GM19099 (cell line): ENCODE measurements at regions not wholly inside any gene's neighbourhood (a gene's known extent, or its start where the extent isn't known, plus 50 kb on each side); places are given as distances from the start of the nearest gene placed in this dataset.

Source experiments
- POLR2A ChIP-seq: IDR thresholded peaks from 3 replicates; pipeline ENCODE4 v1.6.1; 2011; ENCODE audit warnings: low read depth; ENCODE audit not compliant: insufficient read length; ENCODE audit errors: extremely low read depth

- TF ChIP-seq POLR2A = no peak
These were observed 265.1 kb upstream of the KLF14 start for GRCh38 chr7:130998993-130999602.

DNA sequence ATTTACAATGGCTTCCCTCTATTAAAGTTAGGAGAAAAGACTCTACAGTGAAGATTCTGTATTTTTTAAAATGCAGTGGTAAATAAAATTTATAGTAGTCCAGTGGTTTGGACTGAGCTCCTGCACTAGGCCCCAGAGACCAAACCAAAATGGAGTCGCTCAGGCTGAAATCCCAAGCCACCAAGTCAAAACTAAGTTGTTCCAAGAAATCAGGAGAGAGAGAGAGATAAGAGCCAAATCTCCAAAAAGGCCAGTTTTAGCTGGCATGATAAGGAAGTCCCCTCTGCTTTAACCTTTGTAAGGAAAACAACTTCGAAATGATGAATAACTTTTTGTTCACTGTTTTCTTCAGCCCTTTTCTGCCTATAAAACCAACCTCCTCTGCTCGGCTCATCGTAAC lies 265.9 kb upstream of the KLF14 start:
- TF ChIP-seq POLR2A = no peak

DNA sequence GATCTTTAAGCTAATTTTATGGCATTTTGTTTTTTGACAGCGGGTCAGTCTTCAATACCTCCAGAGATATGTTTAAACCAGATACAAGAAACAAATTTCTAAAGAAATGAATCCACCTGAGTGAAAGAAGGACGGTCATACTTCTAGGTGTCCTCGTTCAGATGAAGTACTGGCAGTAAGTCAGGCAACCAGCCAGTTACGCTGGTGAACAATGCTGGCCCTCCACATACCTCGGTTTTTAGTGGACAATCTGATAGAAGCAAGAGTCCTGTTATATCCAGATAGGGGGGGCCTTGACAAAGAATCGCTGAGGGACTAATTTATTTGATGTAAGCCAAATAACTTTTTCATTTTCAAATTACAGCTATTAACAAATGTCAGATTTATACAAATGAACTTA lies 266.4 kb upstream of the KLF14 start:
- no peak for TF ChIP-seq POLR2A

GRCh38 chr7:131000873-131001272 lies 266.9 kb upstream of the KLF14 start:
- TF ChIP-seq POLR2A = no peak

DNA sequence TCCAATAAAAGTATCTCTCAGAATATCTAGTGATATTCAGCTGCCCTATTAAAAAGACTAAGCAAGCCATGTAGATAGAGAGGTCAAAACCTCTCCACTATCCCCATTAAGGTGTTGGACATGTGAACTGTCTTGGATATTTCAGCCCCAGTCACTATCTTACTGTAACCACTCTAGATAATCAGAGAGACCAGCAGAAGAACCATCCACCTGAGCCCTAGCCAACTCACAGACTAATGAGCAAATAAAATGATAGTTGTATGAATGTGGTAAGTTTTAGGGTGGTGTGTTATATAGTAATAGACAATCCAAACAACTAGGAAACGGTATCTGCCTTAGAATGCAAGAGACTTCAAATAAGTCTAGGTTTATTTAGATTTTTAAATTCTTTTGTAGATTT lies 268.6 kb upstream of the KLF14 start:
- TF ChIP-seq POLR2A = no peak

- TF ChIP-seq POLR2A = no peak
These were observed 269.6 kb upstream of the KLF14 start for GRCh38 chr7:131003634-131004033.

GRCh38 chr7:131004371-131004770 lies 270.4 kb upstream of the KLF14 start:
- no peak for TF ChIP-seq POLR2A

DNA sequence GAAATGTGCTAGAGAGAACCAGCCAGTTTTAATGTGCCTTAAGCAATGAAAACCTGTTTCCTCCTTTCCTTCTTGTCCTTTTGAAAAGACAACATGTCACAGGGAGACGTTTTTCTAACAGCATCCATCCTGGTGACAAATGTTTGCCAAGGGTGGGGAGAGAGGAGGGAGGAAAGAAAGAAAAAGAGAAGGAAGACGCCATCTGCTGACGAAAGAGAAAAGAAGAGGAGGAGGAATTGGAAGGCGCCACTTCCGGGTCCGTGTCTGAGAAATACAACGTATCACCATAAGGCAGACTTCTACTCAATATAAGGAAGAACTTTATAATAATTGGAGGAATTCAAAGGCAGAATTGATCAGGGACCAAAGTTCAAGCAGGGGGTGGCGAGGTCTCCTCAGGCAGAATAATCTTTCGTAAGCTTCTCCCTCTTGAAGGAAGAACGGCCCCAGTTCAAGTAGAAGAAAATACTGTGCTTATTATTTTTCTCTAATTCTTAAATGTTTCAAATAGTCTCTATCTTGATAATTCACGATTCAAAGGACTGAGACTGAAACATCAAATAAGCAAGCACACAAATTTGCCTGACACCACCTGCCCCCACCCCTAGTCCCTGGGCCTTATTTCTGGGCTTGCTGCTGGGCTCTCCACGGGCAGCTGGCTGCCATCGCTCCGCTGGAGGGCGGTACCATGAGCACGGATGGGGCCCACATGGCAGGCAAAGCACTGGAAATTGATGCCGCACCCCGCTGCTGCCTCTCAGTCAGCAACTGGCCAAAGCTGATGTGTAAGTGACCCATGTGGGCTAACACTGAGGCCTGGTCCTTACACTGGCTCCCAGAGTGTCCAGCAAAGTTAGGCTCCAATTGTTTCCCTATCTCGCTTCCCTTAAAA lies 273.7 kb upstream of the KLF14 start:
- TF ChIP-seq POLR2A = peak; percentile 26

GRCh38 chr7:131008840-131009711 lies 275.1 kb upstream of the KLF14 start:
- no peak for TF ChIP-seq POLR2A

DNA sequence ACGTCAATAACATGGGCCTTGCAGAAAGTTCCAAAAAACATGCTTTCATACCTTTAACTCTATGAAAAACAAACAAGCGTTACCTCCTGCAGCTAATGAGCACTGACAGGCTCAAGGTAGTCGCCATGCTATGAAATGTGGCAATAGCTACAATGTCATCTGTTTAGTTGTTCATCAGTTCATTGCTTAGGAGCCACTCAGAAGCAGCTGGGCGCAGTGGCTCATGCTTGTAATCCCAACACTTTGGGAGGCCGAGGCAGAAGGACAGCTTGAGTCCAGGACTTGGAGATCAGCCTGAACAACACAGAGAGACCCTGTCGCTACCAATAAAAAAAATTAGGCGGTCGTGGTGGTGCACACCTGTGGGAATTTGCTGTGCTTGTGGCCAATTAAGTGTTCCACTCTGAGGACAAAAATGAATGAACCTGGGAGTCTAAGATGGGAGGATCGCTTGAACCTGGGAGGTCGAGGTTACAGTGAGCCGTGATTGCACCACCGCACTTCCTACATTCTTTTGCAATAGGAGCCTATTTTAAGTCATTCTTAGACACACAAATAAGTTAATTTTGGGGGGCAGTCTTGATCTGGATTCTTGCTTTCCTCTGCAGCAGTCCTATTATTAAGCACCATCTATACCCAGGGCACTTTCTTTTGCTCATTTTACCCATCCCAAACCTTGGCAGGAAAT lies 276.2 kb upstream of the KLF14 start:
- no peak for TF ChIP-seq POLR2A

DNA sequence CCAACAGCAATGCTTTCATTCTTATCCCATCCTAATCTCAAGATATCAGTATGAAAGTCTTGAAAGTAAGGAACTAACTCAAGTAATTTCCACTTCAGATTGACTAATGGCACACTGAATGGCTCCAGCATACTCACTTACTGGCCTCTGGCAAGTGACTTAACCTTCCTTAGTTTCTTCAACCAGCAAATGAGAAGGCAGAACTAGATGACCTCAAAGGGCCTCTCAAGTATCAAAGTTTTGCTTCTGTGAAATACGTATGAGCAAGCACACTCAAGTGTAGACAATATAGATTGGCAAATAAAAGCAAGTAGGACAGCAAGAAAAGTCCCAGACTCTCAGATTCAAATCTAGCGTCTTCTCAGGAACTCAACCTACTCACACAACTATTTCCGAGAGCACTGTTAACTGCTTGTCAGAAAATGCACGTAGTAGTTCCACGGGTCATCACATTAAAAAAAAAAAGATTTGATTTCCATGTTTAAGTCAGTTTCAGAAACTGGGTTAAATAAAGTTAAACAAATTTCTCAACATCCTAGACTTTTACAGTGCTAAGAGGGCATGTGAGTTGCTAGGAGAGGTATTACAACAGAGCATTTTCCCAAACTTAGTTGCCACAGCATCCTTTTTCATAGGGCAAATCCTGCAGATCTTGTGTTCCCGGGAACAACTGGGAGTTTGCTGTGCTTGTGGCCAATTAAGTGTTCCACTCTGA lies 276.9 kb upstream of the KLF14 start:
- TF ChIP-seq POLR2A = no peak

DNA sequence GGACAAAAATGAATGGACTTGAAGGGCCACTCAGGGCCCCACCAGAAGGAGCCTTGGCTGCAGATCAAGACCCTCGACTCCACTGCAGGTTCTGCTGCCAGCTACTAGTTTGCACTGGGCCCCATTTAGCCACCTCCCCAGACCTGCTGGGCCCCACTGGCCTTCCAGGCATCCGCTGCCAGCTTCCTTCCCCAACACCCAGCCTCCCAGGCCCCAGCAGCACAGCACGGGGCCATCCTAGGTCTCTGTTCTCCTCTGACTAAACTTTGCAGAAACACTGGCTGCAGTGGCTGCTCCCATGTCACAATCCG lies 277.4 kb upstream of the KLF14 start:
- TF ChIP-seq POLR2A = no peak

GRCh38 chr7:131011976-131012375 lies 278.0 kb upstream of the KLF14 start:
- no peak for TF ChIP-seq POLR2A

DNA sequence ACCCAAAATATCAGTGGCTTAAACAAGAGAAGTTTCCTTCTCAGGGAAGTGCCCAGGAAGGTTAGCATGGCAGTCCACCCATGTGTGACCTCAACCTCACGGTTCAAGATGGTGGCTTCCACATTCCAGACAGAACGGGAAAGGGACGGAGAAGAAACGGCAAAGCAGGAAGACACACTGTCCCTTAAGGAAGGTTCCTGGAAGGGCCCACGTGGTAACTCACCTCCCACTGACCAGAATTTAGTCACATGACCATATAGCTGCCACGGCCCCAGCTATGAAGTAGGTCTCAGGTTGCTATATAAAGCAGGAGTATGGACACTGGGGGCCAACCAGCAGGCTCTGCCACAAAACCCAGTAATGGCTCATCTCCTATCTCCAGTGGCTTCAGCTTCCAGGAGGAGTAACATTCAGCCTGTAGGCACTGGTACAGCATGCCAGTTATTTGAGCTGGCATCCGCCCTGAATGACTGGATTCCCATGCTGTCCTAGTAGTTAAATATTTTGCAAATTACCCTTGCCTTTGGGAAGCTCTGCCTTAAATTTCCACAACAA lies 278.5 kb upstream of the KLF14 start:
- TF ChIP-seq POLR2A = no peak
